ENCODE measurements at regions not wholly inside any gene's neighbourhood (a gene's known extent, or its start where the extent isn't known, plus 50 kb on each side); places are given as distances from the start of the nearest gene placed in this dataset.

DNA sequence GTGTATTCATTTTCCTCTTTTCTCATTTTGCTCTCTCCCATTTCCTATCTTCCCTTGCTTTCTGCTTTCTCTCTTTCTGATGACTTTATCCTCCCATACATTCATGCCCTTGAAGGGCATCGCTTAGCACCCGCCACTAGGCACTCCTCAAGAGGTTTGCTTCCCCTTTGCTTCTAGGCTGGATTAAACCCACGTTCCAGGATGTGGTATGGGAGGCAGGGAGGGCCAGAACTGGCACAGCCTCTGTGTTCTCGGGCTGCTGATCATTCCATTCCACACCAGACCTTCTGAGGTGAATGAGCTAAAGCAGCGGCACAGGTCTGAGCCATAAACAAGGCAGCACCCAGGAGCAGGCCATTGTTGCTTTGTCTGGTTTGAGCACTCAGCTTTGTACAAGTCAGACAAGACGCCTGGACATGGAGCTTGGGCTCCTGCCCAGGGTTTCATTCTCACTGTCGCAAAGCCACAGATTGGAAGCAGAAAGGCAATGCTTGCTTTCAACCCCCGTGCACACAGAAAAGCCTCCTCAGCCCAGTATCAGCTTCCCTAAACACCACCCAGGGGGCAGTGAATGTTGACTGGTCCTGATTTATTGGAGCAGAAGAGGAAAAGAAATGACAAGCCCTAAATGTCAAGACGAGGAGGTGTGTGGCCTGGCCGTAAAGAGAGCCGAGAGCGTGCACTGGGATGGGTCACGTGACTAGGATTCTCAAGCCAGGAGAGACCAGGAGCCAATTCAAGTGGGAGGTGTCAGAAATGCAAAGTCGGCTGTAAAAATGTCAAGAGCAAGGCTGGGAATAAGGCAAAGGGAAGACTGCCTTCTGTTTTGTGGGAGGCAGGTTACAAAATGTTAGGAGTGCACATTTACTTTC is 218.0 kb upstream of the SERP2 start:
- H3K4me3 ChIP-seq (ENCODE audit: low read length): no peak overlapping the region
- peaks cover 10% of the 10 kb centered on the region for H3K4me1 ChIP-seq (ENCODE audit: control insufficient read depth, insufficient read depth, low read length)
- H3K27me3 ChIP-seq (ENCODE audit: control insufficient read depth, insufficient read depth, low read length): peaks cover 4% of the 10 kb centered on the region
- no peaks in the 10 kb centered on the region for H3K9me3 ChIP-seq (ENCODE audit: control insufficient read depth, low read length)
- H3K9ac ChIP-seq (ENCODE audit: low read length): peak overlapping the region; percentile 36
- no peaks in the 10 kb centered on the region for H3K36me3 ChIP-seq (ENCODE audit: control insufficient read depth, insufficient read depth, low read length)

DNA sequence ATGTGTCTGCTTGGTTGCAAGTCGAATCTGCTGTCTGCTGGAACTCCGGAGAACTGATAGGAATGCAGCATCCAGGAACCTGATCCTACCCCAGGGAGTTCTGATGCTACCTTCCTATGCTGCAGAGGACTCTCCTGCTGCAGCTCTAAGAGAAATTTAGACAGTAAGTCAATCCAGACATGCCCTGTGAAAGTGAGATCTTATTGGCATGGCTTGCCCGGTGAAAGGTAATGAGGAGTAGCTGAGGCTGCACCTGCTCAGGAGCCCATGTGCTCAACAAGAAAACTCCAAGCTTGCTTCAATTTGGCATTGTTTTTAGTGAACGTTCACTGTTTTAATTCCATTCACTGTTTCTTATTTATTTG is 217.3 kb upstream of the SERP2 start:
- H3K27me3 ChIP-seq (ENCODE audit: control insufficient read depth, insufficient read depth, low read length): peaks cover 4% of the 10 kb centered on the region
- H3K4me3 ChIP-seq (ENCODE audit: low read length): no peak overlapping the region
- H3K9ac ChIP-seq (ENCODE audit: low read length): peak overlapping the region; percentile 20
- H3K4me1 ChIP-seq (ENCODE audit: control insufficient read depth, insufficient read depth, low read length): peaks cover 10% of the 10 kb centered on the region
- no peaks in the 10 kb centered on the region for H3K9me3 ChIP-seq (ENCODE audit: control insufficient read depth, low read length)
- H3K36me3 ChIP-seq (ENCODE audit: control insufficient read depth, insufficient read depth, low read length): no peaks in the 10 kb centered on the region

DNA sequence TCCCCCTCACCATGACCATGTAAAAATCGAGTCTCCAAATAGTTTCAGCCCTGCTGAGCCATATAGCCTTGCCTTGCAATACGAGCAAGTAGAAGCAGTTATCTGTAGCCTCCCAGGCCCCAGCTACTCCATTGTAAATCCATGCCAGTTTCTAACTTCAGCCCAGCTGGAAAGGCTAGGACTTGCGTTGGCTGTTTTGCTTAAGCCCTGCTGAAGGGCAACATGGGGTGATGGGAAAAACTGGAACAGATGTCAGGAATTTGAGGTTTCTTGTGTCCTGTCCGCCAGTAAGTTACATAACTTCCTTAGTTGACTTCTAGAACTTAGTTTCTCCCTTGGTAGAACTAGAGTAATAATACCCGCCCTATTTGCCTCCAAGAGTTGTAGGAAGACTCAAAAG is 216.0 kb upstream of the SERP2 start:
- H3K9me3 ChIP-seq (ENCODE audit: control insufficient read depth, low read length): no peaks in the 10 kb centered on the region

DNA sequence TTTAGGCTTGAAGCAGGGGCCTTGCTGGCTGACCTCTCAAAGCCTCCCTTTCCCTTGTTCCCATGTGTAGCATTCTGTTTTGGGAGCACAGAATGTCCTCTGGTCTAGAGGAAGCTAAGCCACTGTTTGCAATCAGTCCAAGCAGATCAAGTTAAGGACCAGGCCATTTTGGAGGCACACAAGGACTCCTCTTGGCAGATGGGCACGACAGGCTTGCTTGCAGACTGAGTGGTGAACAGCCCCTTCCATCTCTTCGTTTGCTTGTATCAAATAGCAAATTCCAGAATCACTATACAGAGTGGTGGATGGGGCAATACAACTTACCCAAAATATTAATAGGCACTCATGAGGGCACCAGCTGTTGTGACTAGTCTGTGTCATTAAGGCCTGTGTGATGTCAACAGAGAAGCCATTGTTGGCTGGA is 215.5 kb upstream of the SERP2 start:
- H3K4me1 ChIP-seq (ENCODE audit: control insufficient read depth, insufficient read depth, low read length): peaks cover 10% of the 10 kb centered on the region
- H3K4me3 ChIP-seq (ENCODE audit: low read length): no peak overlapping the region
- peaks cover 4% of the 10 kb centered on the region for H3K27me3 ChIP-seq (ENCODE audit: control insufficient read depth, insufficient read depth, low read length)
- no peak overlapping the region for H3K9ac ChIP-seq (ENCODE audit: low read length)
- no peaks in the 10 kb centered on the region for H3K36me3 ChIP-seq (ENCODE audit: control insufficient read depth, insufficient read depth, low read length)
- H3K9me3 ChIP-seq (ENCODE audit: control insufficient read depth, low read length): no peaks in the 10 kb centered on the region

More for the DNA sequence above, 216.0 kb upstream of the SERP2 start:
- Histone ChIP-seq H3K9ac (ENCODE audit: low read length) (no peak overlapping the region), H3K4me1 (ENCODE audit: control insufficient read depth, insufficient read depth, low read length) (peaks cover 10% of the 10 kb centered on the region), H3K4me3 (ENCODE audit: low read length) (no peak overlapping the region), H3K36me3 (ENCODE audit: control insufficient read depth, insufficient read depth, low read length) (no peaks in the 10 kb centered on the region), H3K27me3 (ENCODE audit: control insufficient read depth, insufficient read depth, low read length) (peaks cover 4% of the 10 kb centered on the region)

DNA sequence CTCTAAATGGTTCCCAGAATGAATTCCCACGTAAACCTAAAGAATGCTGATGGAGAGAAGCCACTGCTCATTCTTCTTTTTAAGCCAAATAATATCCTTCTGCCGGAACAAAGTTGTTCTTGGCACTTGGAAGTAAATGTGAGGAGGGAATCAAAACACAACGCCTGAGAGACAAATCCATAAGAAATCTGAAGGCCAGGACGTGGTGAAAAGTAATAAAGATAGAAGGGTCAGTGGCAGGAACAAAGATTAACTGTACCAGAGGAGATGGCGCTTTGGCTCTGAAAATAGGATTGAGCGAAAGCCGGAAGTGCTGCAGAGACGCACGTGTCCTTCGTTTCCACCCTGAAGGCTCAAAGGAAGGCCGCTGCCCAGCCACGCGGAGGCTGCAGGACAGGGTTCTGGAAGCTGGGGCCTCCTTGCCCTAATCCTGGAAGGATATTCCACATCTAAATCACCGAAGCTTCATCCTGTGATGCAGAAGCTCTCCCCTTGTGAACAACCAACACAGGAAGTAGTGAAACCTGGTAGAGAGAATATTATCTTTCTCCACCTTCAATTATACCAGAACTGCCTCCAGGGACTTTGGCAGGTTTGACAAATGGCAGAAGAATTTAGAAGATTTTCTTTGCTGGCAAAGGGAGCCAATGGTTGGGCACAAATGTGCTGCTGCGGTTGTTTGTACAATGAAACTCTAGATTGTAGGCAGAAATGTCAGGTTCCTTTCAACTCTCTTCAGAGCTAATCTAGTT is 214.6 kb upstream of the SERP2 start:
- H3K9me3 ChIP-seq (ENCODE audit: control insufficient read depth, low read length): no peaks in the 10 kb centered on the region
- peaks cover 4% of the 10 kb centered on the region for H3K27me3 ChIP-seq (ENCODE audit: control insufficient read depth, insufficient read depth, low read length)
- no peaks in the 10 kb centered on the region for H3K36me3 ChIP-seq (ENCODE audit: control insufficient read depth, insufficient read depth, low read length)
- H3K9ac ChIP-seq (ENCODE audit: low read length): no peak overlapping the region
- H3K4me3 ChIP-seq (ENCODE audit: low read length): no peak overlapping the region
- H3K4me1 ChIP-seq (ENCODE audit: control insufficient read depth, insufficient read depth, low read length): peaks cover 10% of the 10 kb centered on the region

DNA sequence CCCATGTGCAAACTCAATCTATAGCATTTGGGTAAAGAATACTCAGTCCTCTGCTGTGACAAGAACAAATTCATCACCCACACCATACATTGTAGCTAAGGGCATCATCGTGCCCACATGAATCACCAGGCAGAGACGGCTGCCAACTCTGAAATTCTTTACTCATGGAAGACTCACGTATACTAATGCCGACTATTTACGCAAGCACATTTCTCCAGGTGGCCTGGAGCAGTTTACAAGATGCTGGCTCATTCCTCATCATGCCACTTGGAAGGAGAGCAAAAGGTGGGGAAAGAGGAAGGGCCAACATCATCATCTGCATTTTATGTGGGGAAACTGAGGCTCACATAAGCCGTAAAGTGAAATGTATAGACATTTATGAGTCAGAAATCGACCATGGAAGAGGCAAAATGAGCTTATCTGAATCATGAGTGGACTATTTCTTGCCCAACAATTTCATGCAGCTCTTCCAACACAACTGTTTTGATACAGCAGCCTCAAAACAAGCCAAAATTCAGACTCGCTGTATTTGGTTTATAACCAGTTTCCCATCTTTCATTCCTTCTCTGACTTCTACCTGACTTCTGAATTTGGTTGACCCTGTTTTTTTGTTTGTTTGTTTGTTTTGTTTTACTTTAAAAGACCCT is 213.9 kb upstream of the SERP2 start:
- no peak overlapping the region for H3K9ac ChIP-seq (ENCODE audit: low read length)
- H3K9me3 ChIP-seq (ENCODE audit: control insufficient read depth, low read length): no peaks in the 10 kb centered on the region
- peaks cover 10% of the 10 kb centered on the region for H3K4me1 ChIP-seq (ENCODE audit: control insufficient read depth, insufficient read depth, low read length)
- H3K36me3 ChIP-seq (ENCODE audit: control insufficient read depth, insufficient read depth, low read length): no peaks in the 10 kb centered on the region
- no peak overlapping the region for H3K4me3 ChIP-seq (ENCODE audit: low read length)
- H3K27me3 ChIP-seq (ENCODE audit: control insufficient read depth, insufficient read depth, low read length): peaks cover 4% of the 10 kb centered on the region

DNA sequence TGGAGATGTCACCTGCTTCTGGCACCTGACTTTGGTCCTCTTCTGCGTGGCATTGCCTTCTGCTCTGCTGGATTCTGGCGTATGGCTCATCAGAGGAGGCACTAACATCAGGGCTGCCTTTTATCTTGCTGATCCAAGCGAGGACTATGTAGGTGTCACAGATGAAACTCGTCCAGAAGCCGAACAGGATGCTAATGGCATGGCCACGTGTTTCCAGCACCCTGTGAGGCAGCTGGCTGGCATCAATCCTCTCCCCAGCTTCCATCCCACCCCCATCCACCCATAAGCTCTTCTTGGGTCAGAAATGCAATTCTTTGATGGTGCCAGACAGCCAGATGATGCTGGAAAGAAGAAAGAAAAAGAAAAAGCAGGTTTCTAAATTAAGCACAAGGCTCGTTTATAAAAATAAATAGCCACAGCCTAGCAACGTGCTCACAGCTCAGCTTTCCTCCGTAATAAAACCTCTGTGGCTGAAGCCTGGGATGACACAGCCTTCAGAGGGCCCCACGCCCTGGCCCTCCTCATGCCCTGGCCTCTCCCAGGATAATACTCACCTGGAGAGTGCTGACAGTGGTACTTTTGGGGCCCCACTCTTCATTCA is 212.9 kb upstream of the SERP2 start:
- Histone ChIP-seq H3K9me3 (ENCODE audit: control insufficient read depth, low read length) (no peaks in the 10 kb centered on the region), H3K36me3 (ENCODE audit: control insufficient read depth, insufficient read depth, low read length) (no peaks in the 10 kb centered on the region), H3K9ac (ENCODE audit: low read length) (no peak overlapping the region), H3K4me1 (ENCODE audit: control insufficient read depth, insufficient read depth, low read length) (peaks cover 6% of the 10 kb centered on the region), H3K4me3 (ENCODE audit: low read length) (no peak overlapping the region), H3K27me3 (ENCODE audit: control insufficient read depth, insufficient read depth, low read length) (peaks cover 4% of the 10 kb centered on the region)

DNA sequence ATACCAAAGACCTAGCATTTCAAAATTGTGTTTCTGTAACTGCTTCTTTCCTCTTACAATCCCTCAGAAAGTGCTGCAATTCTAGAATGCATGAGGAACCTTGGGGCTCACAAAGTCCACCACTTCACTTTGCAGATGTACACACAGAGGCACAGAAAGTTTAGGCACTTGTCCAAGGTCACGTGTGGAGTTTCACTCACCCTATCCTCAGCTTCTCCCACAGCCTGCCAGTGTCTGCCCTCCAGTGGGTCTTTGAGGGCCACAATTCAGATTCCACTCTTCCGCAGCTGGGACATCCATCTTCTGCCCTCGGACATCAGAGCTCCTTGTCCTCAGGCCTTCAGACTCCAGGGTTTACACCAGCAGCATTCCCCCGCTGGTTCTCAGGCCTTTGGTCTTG is 210.5 kb upstream of the SERP2 start:
- Histone ChIP-seq H3K27me3 (ENCODE audit: control insufficient read depth, insufficient read depth, low read length) (peaks cover 4% of the 10 kb centered on the region), H3K4me1 (ENCODE audit: control insufficient read depth, insufficient read depth, low read length) (no peaks in the 10 kb centered on the region), H3K4me3 (ENCODE audit: low read length) (no peak overlapping the region), H3K36me3 (ENCODE audit: control insufficient read depth, insufficient read depth, low read length) (no peaks in the 10 kb centered on the region), H3K9ac (ENCODE audit: low read length) (no peak overlapping the region), H3K9me3 (ENCODE audit: control insufficient read depth, low read length) (no peaks in the 10 kb centered on the region)

DNA sequence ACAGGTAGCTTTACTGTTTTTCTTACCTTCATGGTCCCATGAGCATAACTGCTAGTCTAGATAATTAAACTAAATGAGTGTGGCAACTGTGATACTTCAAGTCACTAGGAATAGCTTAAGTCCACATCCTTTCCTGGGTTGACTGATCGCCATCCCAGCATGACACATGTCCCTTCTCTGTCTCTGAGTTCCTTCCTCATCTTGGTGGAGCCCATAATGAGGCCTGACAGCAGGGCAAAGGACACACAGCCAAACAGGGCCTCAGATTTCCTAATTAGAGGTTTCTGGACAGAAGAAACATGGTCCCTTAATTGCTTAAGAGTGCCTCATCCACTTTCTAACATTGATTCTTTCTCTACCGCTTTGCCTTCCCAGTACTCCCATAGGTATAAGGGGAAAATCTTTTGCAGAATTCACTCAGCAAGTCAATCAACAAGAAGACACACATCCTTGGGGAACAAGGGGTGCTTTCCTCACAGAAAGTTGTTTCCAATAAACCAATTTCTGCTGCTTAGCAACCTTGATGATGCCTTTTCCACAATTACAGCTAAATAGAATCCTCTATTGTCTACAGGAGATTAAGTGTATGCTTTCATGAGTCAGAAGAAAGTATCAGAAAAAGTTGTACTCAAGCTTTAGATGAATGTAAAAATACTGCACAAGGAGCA is 208.3 kb upstream of the SERP2 start:
- H3K27me3 ChIP-seq (ENCODE audit: control insufficient read depth, insufficient read depth, low read length): no peaks in the 10 kb centered on the region
- no peaks in the 10 kb centered on the region for H3K9me3 ChIP-seq (ENCODE audit: control insufficient read depth, low read length)
- H3K9ac ChIP-seq (ENCODE audit: low read length): no peak overlapping the region
- H3K4me3 ChIP-seq (ENCODE audit: low read length): no peak overlapping the region
- H3K4me1 ChIP-seq (ENCODE audit: control insufficient read depth, insufficient read depth, low read length): no peaks in the 10 kb centered on the region
- no peaks in the 10 kb centered on the region for H3K36me3 ChIP-seq (ENCODE audit: control insufficient read depth, insufficient read depth, low read length)

DNA sequence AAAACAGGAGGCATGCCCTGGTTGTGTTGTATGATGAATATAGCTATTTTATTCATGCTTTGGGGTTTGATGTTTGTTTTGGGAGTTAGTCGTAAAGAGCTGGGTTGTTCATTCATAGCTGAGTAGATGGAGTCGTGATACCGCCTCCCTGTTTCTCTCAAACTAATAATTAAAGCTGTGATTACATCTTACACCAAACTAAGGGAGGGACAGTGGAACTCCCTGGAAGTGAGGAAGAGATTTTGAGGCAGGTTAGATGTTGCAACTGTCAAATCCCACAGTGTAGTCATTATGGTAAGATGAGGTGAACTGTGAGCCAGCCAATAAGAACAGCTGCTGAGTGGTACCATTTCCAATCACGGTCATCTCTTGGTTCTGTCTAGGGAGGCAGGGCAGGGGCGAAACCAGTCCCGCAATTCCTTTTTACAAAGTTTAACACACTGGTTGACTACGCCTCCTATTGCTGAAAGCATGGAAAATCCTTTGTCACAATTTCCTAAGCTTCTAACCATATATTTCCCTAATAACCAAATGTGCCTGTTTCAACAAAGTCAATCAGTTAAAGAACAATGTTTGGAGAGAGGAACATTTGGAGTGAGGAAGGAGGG is 207.6 kb upstream of the SERP2 start:
- Histone ChIP-seq H3K9me3 (ENCODE audit: control insufficient read depth, low read length) (no peaks in the 10 kb centered on the region), H3K4me3 (ENCODE audit: low read length) (no peak overlapping the region), H3K27me3 (ENCODE audit: control insufficient read depth, insufficient read depth, low read length) (no peaks in the 10 kb centered on the region)

More for the DNA sequence above, 207.6 kb upstream of the SERP2 start:
- Histone ChIP-seq H3K9ac (ENCODE audit: low read length) (no peak overlapping the region), H3K36me3 (ENCODE audit: control insufficient read depth, insufficient read depth, low read length) (no peaks in the 10 kb centered on the region), H3K4me1 (ENCODE audit: control insufficient read depth, insufficient read depth, low read length) (no peaks in the 10 kb centered on the region)

All from mucosa of stomach (tissue), 1 donor.